ENCODE measurements at regions not wholly inside any gene's neighbourhood (a gene's known extent, or its start where the extent isn't known, plus 50 kb on each side); places are given as distances from the start of the nearest gene placed in this dataset.

- DNase-seq (ENCODE audit: low read depth) = peak; percentile 61
These were observed 93.0 kb upstream of the LPP start for GRCh38 chr3:188060840-188061544.

- no peak for DNase-seq (ENCODE audit: low read depth)
These were observed 91.7 kb upstream of the LPP start for GRCh38 chr3:188062216-188062615.

DNA sequence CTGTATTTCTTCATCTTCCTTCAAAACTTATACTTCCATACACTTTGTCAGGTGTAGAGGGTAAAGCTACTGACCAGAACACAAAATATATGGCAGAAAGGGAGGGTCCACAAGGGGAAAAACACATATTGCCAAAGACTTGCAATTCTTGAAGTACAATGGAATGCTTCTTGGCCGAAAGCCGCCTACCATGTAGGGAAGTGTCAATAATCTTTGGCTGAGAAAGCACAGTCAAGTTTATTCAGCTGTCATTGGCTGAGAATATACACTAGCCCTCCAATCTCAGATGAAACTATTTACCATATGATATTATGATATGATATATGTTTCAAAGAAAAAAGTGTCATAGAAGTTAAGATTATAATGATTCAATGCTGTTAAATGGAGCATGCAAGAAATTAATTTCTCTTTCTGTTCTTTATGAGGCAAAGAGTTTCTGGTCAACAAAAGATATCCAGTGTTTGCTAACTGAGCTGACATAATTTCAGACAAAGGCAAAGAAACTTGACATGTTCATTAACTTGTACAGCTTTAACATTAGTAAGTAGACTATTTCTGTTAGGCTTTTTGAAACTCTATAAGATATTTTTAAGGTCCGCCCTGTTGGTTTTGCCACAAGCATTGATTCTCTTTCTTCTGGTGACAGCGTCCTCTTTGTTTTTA is 89.0 kb upstream of the LPP start:
- DNase-seq (ENCODE audit: low read depth) = no peak

- no peak for DNase-seq (ENCODE audit: low read depth)
These were observed 87.8 kb upstream of the LPP start for GRCh38 chr3:188066141-188066540.

DNA sequence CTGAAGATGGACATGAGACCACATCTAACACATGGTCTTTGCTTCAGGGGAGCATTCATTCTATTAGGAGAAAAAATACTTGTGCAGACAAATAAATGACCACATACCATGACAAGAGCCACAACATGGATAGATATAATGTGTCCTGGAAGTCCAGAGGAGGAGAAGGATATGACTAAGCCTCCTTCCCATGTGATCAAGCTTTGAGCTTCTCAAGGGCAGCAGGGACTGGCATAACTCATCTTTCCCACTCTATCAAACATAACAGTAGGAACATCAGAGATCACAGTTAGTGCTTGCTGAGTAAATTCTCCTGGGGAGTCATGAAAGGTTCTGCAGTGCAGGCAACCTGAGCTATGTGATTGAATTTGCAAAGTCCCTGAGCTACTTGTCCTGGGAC is 86.0 kb upstream of the LPP start:
- DNase-seq (ENCODE audit: low read depth) = no peak

- no peak for DNase-seq (ENCODE audit: low read depth)
These were observed 85.6 kb upstream of the LPP start for GRCh38 chr3:188068342-188068741.

GRCh38 chr3:188071636-188072035 is 82.3 kb upstream of the LPP start:
- no peak for DNase-seq (ENCODE audit: low read depth)

GRCh38 chr3:188076176-188076575 is 77.8 kb upstream of the LPP start:
- no peak for DNase-seq (ENCODE audit: low read depth)

- no peak for DNase-seq (ENCODE audit: low read depth)
These were observed 76.7 kb upstream of the LPP start for GRCh38 chr3:188077160-188077799.

DNA sequence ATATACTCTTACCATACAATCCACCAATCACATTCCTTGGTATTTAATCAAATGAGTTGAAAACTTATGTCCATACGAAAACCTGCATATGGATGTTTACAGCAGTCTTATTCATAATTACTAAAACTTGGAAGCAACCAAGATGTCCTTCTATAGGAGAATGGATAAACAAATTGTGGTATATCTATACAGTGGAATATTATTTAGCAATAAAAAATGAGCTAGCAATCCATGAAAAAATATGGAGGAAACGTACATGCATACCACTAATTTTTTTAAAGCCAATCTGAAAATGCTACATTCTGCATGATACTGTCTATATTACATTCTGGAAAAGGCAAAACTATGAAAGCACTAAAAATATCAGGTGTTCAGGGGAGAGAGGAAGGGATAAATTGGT is 73.9 kb upstream of the LPP start:
- DNase-seq (ENCODE audit: low read depth) = no peak

GRCh38 chr3:188082031-188082430 is 71.9 kb upstream of the LPP start:
- DNase-seq (ENCODE audit: low read depth) = no peak

GRCh38 chr3:188082450-188082849 is 71.5 kb upstream of the LPP start:
- no peak for DNase-seq (ENCODE audit: low read depth)

GRCh38 chr3:188083011-188083410 is 70.9 kb upstream of the LPP start:
- no peak for DNase-seq (ENCODE audit: low read depth)

GRCh38 chr3:188084752-188085583 is 69.0 kb upstream of the LPP start:
- DNase-seq (ENCODE audit: low read depth) = no peak

DNA sequence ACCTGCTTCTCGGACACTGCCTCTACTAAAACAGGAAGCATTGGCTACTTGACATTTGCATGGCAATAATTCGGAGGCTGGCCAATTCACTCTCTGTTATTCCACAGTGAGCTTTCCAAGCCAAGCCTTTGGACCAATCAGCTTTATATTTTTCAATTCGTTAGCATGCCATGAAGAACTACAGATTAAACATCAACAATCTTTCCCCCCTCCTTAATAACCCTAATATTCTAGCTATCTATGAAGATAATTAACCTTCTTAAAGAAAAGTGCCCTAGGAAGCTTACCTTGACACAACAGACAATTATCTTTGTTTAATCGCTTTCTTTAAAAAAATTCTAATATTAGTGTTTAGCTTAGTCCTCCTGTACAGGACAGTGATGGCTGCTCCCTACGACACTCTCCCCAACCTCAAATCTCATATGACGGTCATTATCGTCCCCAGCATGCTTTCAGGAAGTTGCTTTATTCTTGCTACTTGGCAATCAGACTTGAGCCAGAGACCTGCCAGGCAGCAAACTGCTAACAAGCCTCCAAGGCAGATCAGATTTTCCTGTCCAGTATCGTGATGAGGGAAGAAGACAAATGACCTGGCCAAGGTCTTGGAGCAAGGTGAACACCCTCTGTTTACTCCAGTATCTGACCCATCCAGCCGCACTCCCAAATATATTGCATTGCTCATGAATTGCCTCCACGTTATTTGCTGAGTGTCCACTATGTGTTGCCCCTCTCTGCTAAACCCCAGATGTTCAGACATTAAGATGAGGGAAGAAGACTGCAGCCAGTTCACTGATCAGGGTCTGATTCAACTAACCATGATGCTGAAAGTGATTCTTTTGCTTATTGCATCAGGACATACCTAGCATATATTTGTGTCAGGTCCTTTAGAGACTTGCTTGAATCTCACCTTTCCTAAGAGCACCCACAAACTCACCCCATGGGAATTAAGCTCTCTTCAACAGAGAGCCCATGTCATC is 68.1 kb upstream of the LPP start:
- DNase-seq (ENCODE audit: low read depth) = no peak

GRCh38 chr3:188088948-188089685 is 64.8 kb upstream of the LPP start:
- no peak for DNase-seq (ENCODE audit: low read depth)

DNA sequence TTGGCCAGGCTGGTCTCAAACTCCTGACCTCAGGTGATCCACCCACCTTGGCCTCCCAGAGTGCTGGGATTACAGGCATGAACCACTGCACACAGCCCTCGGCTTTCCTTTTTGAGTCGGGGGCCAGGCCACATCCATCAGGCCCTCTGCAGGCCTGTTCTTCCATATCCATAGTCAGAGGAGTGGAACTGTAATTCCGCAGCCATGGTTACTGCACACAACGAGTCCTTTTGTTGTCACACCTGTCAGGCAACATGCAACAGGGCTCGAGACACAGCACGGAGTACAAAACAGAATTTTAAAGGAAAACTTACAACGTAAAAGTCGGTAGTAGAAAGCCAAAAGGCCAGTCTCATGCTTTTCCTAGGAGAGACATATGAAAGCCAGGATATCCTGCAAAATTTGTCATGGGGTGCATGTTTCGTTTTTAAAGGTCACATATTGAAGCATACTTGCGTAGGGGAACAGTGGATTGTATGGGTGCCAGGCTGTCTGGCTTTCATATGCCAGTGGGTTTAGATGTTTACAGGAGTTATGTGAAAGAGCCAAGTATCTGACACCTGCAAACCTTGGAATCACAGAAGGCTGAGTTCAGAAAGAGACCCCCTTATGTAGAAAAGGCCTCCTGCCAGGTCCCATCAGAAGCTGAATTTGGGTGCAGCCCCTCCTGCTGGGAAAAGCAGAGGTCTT is 63.2 kb upstream of the LPP start:
- DNase-seq (ENCODE audit: low read depth) = no peak

DNA sequence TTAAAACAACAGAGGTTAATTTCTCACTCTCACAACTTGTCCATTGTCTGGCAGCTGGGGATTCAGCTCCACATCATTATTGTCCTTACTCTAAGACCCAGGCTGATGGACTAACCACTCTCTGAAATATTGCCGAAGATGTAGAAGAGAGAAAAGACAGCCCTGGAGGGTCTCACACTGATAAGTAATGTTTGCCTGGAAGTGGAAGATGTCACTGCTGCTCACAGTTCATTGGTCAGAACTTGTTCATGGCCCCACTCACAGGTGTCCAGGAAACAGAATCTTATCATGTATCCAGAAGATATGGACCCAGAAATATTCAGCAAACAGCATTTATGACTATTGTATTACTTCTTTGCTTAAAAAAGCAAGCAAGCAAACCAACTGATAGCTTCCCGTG is 62.2 kb upstream of the LPP start:
- no peak for DNase-seq (ENCODE audit: low read depth)

DNA sequence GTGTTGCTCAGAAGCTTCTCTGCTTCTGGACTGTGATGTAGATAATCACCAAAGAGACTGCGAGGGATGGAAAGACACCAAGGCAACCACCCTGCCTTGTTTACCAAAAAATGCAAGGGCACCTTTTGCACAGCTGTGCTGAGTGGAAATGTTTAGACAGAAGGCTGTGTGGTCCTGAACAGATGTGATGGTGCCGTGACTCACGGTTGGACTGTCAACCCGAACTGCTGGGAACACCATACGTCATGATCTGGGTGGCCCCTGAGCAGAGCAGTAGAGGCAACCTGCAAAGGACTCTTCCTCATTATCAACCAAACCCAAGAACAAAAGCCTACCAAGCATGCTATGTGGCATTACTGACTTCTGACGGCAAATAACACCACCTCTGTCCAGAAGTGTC is 61.3 kb upstream of the LPP start:
- DNase-seq (ENCODE audit: low read depth) = peak; percentile 45

GRCh38 chr3:188095431-188095830 is 58.5 kb upstream of the LPP start:
- no peak for DNase-seq (ENCODE audit: low read depth)
